Body of pancreas (tissue), 4 donors: ENCODE measurements at regions not wholly inside any gene's neighbourhood (a gene's known extent, or its start where the extent isn't known, plus 50 kb on each side); places are given as distances from the start of the nearest gene placed in this dataset.

Source experiments
- CTCF ChIP-seq, 7 experiments: fragments of 450-650 bp in 4 of 7; fragments of 200-600 bp in 3 of 7; sonication (generic) in 3 of 7; IDR thresholded peaks; one replicate each; pipeline ENCODE4 v1.5.1; 2016 to 2019; ENCODE audit warnings: antibody characterized with exemption in 7 of 7
- POLR2A ChIP-seq, 3 donors: fragments of 450-650 bp; IDR thresholded peaks; one replicate each; pipeline ENCODE4 v1.6.1; 2016; ENCODE audit warnings: antibody characterized with exemption in 3 of 3, mild to moderate bottlenecking in 2 of 3

DNA sequence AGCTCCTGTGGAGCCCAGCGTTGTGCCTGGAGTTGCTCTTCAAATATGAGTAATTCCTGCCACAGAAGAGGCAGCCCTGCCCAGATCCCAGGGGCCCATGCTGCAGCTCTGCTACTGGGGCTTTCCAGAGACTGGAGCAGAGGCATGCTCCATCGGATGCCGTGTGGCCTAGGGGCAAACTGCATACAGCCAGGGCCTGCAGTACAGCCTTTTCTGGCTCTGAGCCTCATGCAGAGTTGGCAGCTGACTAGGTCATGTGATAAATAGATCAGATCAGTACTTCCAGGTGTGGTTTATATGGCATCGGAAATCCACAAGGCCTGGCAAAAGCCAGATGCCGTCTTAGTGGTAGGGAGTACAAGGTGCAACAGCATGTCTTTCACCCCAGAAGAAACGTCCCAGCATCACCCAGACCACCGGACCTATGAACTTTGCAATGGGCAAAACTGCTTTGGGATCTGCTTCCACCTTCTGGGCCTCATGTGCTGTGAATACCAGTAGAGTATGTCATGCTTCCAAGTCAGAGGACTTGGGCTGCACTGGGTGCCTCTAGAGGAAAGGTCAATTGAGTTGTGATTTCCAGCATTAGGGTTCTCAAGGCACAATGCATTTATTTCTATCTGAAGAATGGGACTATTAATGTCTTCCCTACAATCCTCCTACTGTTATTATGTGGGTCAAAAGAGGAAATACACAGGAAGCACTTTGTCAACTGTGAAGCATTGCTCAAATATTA is 250.7 kb upstream of the ZNF32 start:
- TF ChIP-seq CTCF (IDR thresholded peaks at IDR 0.05) (peak in 1 of 7 experiments; percentile 8), POLR2A (IDR thresholded peaks at IDR 0.05) (no peak)
